Psoas muscle (tissue), 7 donors: ENCODE measurements at regions not wholly inside any gene's neighbourhood (a gene's known extent, or its start where the extent isn't known, plus 50 kb on each side); places are given as distances from the start of the nearest gene placed in this dataset.

Experiments
- ATAC-seq, 4 donors: fragments of 200-7000 bp; cut with Tn5 transposase; one replicate each; pipeline ENCODE4 v1.9.1; 2020; ENCODE audit warnings: moderate library complexity in 3 of 4, mild to moderate bottlenecking in 2 of 4
- DNase-seq, 2 donors: peaks; one replicate each; pipeline ENCODE4 v3.0.0-alpha.2; 2020
- H3K27ac ChIP-seq: fragments of 200-600 bp; one replicate; pipeline ENCODE4 v1.8.0; 2022
- H3K27me3 ChIP-seq, 3 donors: fragments of 200-600 bp in 1 of 3; one replicate each; pipeline versions ENCODE4 v1.6.1 to v1.8.0; 2013 to 2022; ENCODE audit warnings: low read length in 2 of 3, mild to moderate bottlenecking in 2 of 3, moderate library complexity in 1 of 3; ENCODE audit not compliant: insufficient read depth in 3 of 3
- H3K36me3 ChIP-seq, 2 donors: fragments of 200-600 bp in 1 of 2; one replicate each; pipeline versions ENCODE4 v1.6.1 to v1.8.0; 2013 to 2022; ENCODE audit warnings: low read depth in 1 of 2, mild to moderate bottlenecking in 1 of 2, moderate library complexity in 1 of 2; ENCODE audit not compliant: insufficient read depth in 1 of 2
- H3K4me1 ChIP-seq: fragments of 200-600 bp; one replicate; pipeline ENCODE4 v1.8.0; 2022
- H3K4me3 ChIP-seq: fragments of 200-600 bp; one replicate; pipeline ENCODE4 v1.8.0; 2022; ENCODE audit warnings: mild to moderate bottlenecking
- H3K9me3 ChIP-seq: fragments of 200-600 bp; one replicate; pipeline ENCODE4 v1.8.0; 2022
- WGBS, 3 donors: extraction: QIAGEN DNeasy Blood & Tissue Kit; methylation state at CpG; one replicate each; pipeline versions ENCODE4 v1.1.6 to v1.1.7; 2013; 5-methylcytosine and 5-hydroxymethylcytosine counted together
- intact Hi-C, 2 donors: fragments of 100-400 bp; cut with DNase I; formaldehyde crosslinking; loops; one replicate each; pipeline versions ENCODE4 v1.11.0 to v1.14.2; 2022
- TF ChIP-seq, protein P1 (sequence below): fragments of 200-600 bp; IDR thresholded peaks from one replicate; pipeline ENCODE4 v1.8.0; 2022; ENCODE audit warnings: antibody characterized with exemption
- donor health status: healthy with polysubstance abuse.
- donor health status: DM: no; HTN: no; CAD: no; lungs with moderate emphysema.
- donor health status: Bipolar disorder and iron deficiency.
- donor health status: healthy.
- donor health status: DM: yes; HTN: yes; CAD: no.
- donor health status: DM: no; HTN: no; CAD: no.
- donor health status: DM: yes; HTN: yes; CAD: no.

DNA sequence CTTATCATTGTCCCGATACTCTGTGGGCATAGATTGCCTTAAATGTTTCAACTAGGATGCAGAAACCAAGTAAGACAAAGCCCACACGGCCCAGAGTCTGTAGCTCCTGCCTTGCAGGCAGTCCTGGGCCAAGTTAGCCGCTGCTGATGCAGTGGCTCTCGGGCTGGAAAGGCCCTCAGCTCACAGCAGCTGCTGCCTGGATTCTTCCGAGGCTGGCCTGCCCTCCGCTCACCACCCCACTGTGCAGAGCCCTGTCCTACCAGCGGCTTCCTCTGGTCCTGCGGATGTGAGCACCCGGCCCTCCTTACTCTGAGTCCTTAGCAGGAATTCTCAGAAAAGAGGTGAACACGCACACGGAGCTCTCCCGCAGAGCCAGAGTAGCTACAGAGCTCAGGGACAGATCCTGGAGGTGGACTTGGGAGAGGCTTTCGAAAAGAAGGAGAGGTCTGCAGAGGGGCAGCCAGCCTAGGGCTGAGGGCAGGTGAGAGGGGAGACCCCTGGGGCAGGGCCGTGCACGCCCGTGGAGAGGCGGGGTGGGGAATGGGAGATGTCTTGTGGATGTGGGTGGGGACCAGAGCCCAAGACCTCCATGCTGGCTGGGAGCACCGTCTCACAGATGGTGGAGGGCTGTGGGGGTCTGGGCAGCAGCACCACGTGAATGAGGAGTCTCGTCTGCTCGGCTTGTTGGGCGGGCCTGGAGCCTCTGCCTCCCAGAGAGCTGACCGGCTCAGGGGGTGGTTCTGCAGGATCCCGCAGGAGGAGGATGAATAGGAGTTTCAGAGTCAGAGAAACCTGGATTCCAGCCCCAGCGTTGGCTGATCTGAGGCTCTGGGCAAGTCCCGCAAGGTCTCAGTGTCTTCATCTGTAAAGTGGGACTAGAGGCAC lies 117.4 kb upstream of the B3GAT1 start:
- Histone ChIP-seq H3K9me3 (no peaks in the 10 kb centered on the region), H3K27me3 (peaks cover 0 to 27% (median 1%) of the 10 kb centered on the region in 3 donors), H3K27ac (no peak overlapping the region), H3K4me1 (no peaks in the 10 kb centered on the region), H3K36me3 (no peaks in the 10 kb centered on the region), H3K4me3 (no peak overlapping the region)
- intact Hi-C loops = no loop called here
- ATAC-seq (no peak), DNase-seq (no peak)
- TF ChIP-seq, protein P1, sequence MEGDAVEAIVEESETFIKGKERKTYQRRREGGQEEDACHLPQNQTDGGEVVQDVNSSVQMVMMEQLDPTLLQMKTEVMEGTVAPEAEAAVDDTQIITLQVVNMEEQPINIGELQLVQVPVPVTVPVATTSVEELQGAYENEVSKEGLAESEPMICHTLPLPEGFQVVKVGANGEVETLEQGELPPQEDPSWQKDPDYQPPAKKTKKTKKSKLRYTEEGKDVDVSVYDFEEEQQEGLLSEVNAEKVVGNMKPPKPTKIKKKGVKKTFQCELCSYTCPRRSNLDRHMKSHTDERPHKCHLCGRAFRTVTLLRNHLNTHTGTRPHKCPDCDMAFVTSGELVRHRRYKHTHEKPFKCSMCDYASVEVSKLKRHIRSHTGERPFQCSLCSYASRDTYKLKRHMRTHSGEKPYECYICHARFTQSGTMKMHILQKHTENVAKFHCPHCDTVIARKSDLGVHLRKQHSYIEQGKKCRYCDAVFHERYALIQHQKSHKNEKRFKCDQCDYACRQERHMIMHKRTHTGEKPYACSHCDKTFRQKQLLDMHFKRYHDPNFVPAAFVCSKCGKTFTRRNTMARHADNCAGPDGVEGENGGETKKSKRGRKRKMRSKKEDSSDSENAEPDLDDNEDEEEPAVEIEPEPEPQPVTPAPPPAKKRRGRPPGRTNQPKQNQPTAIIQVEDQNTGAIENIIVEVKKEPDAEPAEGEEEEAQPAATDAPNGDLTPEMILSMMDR = no peak
- WGBS, 3 donors = 59 to 62% (median 61%) methylated on average over 26 of the region's 26 CpGs

DNA sequence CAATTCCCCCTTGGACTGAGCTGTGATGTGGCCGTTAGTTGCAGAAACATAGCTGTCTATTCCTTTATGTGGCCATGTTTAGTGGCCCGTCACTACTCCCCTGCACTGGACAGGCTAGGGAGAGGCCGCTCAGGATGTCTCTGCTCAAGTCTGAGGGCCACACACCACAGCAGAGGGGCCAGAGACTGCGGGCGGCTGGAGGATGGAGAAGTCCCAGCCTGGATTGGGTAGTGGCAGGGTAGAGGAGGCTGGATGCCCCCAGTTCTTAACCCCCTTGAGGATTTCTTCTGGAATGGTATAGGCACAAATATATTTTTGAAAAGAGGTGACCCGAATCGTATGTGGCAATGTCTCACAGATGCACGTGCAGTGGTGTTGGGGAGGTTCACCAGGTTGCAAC lies 116.4 kb upstream of the B3GAT1 start:
- Histone ChIP-seq H3K9me3 (no peaks in the 10 kb centered on the region), H3K4me1 (no peaks in the 10 kb centered on the region), H3K27ac (no peak overlapping the region), H3K4me3 (no peak overlapping the region), H3K27me3 (peaks cover 0 to 22% (median 0%) of the 10 kb centered on the region in 3 donors), H3K36me3 (no peaks in the 10 kb centered on the region)
- ATAC-seq (no peak), DNase-seq (no peak)
- intact Hi-C loops = no loop called here
- TF ChIP-seq, protein P1 = no peak
- 89 to 90% (median 90%) methylated on average over 8 of the region's 8 CpGs for WGBS, 3 donors

DNA sequence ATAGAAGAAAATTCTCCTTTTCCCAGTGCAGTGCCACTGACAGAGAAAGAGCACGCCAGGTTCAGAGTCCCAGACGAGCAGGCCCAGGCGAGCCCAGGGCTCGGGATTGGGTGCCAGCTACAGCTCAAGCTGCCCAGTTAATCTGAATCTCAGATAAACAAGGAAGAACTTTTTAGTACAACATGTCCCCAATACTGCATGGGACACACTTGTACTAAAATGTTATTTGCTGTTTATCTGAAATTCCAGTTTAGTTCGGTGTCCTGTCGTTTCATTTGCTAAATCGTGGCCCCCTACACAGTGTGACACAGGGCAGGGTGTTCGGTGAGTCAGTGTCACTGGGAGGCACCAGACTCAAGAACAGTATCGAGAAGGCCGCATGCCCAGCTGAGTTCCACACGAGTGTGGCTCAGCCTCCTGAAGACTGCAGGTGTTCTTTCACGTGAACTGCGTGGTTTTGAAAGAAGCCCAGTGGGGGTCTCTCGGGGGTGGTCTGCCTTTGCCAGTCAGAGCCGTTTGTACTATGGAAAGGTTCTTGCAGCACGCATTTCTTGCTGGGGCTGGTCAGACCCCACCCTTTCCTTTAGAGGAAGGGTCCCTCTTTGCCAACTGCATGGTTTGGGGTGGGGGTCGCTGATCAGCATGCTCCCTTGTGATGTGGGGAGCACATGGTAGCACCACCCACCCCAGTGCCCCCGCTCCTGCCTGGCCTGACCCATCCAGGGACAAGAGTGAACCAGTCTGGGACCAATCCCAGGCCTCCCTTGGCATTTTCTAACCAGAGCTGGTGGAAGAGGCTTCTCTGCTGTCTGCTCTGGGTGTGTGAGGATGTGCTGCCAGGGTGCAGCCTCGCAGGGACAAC lies 115.6 kb upstream of the B3GAT1 start:
- no peak for DNase-seq
- peaks cover 0 to 16% (median 2%) of the 10 kb centered on the region in 3 donors for H3K27me3 ChIP-seq
- ATAC-seq = no peak

DNA sequence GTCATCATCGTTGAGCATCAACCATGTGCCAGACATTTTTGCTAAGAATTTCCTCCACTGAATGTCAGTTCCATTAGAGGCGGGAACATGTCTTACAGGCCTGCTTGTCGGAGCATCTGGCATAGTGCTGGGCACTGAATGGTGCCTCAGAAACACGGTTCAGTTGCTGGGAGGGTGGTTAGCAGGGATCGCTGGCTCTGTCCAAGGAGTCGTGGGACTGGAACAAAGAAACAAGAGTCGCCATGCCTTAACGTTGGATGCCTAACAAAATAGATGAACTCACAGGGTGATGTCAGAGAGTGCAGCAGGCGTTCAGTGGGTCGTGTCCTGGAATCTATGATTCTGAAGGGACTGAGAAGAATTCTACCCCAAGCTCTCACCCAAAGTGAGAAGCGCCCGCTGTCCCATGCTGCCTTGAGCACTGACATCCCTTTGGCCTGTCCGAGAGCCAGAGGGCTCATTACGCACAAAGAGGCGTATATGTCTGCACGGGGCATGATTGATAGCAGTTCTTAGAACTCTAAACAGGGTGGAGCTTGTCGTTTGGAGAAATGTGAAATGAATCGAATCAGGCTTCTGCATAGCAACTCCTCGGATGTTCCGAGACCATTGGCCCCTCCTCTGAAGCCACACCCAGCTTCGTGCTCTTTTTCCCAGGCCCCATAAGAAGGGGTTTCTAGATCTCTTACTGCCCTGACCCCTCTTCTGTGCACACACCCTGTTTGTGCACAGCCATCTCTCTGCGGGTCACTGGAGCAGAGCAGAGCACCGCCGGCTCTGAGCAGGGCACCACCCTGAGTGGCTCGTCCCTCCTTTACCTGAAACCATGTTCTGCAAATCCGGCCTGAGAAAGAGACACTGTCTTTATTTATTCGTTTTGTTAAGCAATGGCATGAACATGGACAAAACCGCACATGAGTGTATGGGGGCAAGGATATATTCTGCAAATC lies 113.1 kb upstream of the B3GAT1 start:
- no peak overlapping the region for H3K4me3 ChIP-seq
- H3K4me1 ChIP-seq = no peaks in the 10 kb centered on the region
- no peaks in the 10 kb centered on the region for H3K36me3 ChIP-seq
- DNase-seq (no peak), ATAC-seq (no peak)
- TF ChIP-seq, protein P1 = no peak
- peaks cover 0 to 21% (median 5%) of the 10 kb centered on the region in 3 donors for H3K27me3 ChIP-seq
- intact Hi-C loops = no loop called here
- H3K27ac ChIP-seq = no peak overlapping the region
- 83% methylated on average over 28 of the region's 28 CpGs for WGBS, 3 donors
- H3K9me3 ChIP-seq = no peaks in the 10 kb centered on the region

More for the DNA sequence above, 115.6 kb upstream of the B3GAT1 start:
- Histone ChIP-seq H3K36me3 (no peaks in the 10 kb centered on the region), H3K4me1 (no peaks in the 10 kb centered on the region), H3K27ac (no peak overlapping the region), H3K4me3 (no peak overlapping the region), H3K9me3 (no peaks in the 10 kb centered on the region)
- TF ChIP-seq, protein P1 = no peak
- intact Hi-C loops = no loop called here
- WGBS, 3 donors = 71 to 75% (median 74%) methylated on average over 19 of the region's 19 CpGs
